Activated effector memory CD4-positive, alpha-beta T cell treated with anti-CD3 and anti-CD28 coated beads, Interleukin-2, amount 50 U/mL, for 16 hours (primary cell): ENCODE measurements at regions not wholly inside any gene's neighbourhood (a gene's known extent, or its start where the extent isn't known, plus 50 kb on each side); places are given as distances from the start of the nearest gene placed in this dataset.
"Not testable (repeated sequence)": the region's sequence is repeated elsewhere in the genome, so short reads cannot be mapped to it uniquely, and the experiment has no call there.

Source experiments
- DNase-seq: peaks from one replicate; pipeline ENCODE4 v3.0.0-alpha.2; 2020

DNA sequence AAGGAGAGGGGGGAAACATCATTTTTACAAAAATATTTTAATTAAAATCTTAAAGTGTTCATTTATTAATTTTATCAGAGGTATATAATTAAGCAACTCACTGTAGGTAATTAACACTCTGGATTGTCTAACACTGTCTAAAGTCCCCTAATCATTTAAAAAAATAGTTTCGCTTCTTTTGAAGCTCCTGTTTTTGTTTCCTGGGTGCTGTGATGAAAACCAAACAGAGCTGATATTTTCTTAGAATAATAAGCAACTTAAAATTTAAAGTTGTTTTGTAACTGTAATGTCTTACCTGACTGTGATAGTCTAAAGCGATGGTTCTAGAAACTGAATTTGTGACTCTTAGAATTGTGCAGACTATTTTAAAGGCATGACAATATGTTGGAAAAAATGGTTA lies 961.0 kb downstream of the GATA3 start:
- no peak for DNase-seq

- no peak for DNase-seq
These were observed 962.4 kb downstream of the GATA3 start for GRCh38 chr10:9016930-9017329.

DNA sequence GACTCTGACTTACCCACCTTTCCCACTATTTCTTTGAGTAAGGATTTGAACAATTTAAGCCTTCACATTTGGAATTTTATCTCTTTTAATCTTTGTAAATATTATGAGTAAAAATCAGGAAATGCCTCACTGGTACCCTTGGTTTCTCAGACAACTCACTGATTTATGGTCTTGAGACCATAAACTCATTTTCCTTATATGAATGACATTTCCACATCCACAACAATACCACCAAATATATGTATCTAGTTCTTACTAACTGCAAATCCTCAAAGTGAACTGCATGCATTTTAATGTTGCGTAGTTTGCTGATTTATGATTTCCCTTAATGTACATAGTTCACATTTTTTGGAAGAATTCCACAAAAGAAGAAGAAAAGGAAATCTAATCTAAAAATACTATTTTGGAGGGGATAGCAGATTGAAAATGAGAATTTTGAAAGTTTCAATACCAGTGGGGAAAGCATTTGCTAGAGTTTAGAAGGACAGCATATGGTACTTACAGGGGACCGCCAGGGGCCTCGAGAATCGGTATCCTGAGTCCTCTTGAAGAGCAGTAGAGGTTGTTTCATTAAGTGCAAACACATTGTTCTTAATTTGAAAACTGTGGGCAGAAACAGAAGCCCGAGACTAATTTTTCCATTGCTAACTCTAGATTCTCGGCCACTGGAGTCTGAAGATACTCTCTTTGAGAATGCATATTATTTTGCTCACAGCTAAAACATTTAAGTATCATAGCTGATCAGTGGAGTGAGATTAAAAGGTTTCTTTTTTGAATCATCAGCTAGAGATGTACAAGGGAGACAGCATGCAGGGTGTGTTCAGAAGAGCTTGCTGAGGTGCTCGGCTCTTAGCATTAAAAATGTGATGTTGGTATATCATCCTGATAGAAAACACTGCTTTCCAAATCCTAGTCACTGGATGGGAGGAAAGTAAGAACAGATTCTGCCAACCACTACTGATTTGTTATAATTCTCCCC lies 964.0 kb downstream of the GATA3 start:
- DNase-seq: no peak

GRCh38 chr10:9023206-9023605 lies 968.7 kb downstream of the GATA3 start:
- DNase-seq: no peak

GRCh38 chr10:9024210-9024609 lies 969.7 kb downstream of the GATA3 start:
- no peak for DNase-seq

GRCh38 chr10:9028231-9028630 lies 973.7 kb downstream of the GATA3 start:
- DNase-seq: no peak

- DNase-seq: no peak
These were observed 980.9 kb downstream of the GATA3 start for GRCh38 chr10:9035355-9035754.

DNA sequence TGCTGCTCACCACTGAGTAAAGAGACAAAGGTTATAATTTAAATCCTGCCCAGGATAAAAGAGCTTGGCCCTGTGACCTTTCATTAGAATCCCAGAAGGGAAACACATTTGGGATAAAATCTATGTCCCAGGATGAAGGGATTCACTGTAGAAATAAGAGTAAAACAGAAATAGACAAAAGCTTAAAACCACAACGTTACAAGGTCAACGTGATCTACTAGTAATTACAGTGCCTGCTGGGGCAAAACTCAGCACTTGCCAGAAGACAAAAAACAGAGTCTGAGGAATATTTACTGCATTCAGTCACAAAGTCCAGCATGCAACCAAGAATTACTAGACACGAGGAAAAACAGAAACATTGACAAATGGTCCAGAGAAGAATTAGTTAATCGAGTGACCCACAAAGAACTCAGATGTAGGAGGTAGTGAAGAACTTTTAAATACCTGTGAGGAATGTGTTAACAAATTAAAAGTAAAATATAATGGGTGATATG lies 982.3 kb downstream of the GATA3 start:
- DNase-seq: no peak

GRCh38 chr10:9038146-9038714 lies 983.7 kb downstream of the GATA3 start:
- no peak for DNase-seq

DNA sequence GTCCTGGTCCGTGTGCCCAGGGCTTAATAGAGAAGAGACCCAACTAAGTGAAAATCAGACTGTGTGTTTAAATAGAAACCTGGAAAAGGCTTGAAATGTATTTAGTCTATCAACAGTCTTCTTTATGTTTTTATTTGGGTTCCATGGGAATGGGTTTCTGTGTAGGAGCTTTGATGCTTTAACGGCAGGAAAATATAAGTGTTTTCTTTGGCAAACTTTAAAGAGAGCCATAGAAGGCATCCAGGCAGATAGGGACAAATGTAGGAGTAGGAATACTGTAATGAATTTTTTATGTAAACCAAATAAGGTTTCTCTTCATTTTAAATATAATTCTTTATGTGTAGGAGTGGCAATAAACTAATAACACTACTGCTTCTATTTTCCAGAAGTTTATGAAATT lies 989.0 kb downstream of the GATA3 start:
- DNase-seq: no peak

DNA sequence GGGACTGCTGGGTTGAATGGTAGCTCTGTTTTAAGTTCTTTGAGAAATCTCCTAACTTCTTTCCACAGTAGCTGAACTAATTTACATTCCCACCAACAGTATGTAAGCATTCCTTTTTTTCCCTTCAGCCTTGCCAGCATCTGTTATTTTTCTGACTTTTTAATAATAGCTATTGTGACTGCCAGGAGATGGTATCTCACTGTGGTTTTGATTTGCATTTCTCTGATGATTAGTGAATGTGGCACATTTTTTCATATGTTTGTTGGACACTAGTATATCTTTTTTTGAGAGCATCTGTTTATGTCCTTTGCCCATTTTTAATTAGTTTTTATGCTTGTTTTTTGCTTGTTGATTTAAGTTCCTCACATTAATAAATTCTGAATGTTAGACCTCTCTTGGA lies 990.8 kb downstream of the GATA3 start:
- no peak for DNase-seq

- DNase-seq: no peak
These were observed 997.0 kb downstream of the GATA3 start for GRCh38 chr10:9051328-9051974.

GRCh38 chr10:9052767-9053166 lies 998.3 kb downstream of the GATA3 start:
- DNase-seq: no peak

DNA sequence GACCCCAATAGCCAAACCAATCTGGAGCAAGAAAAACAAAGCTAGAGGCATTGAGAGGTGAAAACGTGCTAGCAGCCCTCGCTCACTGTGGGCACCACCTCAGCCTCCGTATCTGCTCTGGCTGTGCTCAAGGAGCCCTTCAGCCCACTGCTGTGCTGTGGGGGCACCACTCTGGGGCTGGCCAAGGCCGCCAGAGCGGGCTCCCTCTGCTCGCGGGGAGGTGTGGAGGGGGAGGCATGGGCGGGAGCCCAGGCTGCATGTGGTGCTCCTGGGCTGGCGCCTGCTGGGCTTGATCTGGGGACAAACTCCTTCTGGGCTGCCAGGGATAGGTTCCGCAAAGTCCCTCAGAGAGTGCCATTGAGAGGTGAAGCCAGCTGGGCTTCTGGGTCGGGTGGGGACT lies 1002.0 kb downstream of the GATA3 start:
- no peak for DNase-seq

GRCh38 chr10:9057293-9057692 lies 1002.8 kb downstream of the GATA3 start:
- not testable (repeated sequence) for DNase-seq

GRCh38 chr10:9060314-9060713 lies 1005.8 kb downstream of the GATA3 start:
- no peak for DNase-seq

DNA sequence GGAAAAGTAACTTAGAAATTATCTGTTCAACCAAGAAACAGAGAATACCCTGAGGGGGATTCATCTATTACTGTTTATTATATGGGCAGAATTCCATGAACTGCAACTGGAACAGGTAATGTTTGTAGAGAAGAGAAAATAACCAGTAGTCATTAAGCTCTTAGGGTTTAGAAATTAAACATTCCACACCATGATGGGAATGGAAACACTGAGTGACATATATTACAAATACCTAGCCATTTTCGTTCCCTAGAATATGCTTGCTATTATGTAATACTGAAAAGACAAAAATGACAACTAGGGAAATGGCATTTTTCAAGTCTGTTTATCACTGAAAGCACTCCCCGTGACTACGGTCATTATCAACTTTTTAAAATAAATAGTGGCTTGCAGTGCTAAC lies 1007.4 kb downstream of the GATA3 start:
- no peak for DNase-seq

GRCh38 chr10:9066152-9066551 lies 1011.7 kb downstream of the GATA3 start:
- DNase-seq: no peak

DNA sequence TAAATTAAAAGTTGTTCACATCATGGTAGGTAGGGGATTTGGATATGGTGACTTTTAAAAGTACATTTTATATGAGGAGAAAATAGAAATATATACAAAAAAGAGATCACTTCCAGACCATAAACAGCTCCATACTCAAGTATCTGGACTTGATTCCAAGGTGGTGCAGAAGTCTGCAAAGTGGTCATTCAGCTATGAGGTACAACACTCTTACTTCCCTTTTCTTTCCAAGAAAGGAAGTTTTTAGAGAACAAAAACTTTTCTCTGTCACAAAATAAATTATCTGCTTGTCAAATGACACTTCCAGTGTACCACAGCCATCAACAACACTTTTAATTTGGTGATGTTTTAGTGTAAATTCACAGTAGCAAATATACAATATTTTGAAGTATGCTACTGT lies 1013.5 kb downstream of the GATA3 start:
- no peak for DNase-seq

DNA sequence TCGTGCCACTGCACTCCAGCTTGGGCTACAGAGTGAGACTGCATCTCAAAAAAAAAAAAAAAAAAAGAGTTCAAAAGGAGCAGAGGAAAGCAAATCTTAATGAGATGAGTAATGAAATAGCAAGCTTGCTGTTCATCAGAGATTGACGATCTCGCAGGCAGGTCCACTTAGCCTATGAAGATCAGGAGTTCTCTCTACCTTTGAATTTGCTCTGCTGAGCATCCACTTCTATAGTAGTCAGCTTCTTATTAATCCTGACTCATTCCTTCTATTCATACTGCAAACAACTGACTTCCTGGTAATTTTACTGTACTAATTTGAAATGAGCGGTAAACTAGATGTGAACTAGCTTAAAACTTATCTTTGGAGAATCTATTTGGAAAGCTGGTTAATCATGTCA lies 1014.6 kb downstream of the GATA3 start:
- DNase-seq: no peak

GRCh38 chr10:9075420-9075819 lies 1020.9 kb downstream of the GATA3 start:
- DNase-seq: no peak

DNA sequence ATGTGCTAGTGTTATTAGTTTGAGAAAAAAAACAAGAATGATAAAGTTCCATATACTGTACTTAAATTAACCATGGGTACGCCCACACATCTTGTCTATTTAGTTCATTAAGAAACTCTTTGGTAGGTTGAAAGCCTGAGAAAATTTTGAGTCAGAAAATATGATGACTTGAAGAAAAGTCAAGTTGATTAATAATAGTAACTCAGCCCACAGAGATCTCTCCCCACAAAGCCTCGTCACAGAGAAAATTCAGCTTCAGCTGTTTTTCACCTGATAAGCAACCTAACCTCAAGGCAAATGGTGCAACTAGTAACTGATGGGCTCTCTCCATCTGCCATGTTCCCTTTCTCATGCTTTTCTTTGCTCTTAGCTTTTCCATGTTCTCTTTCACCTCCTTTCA lies 1021.6 kb downstream of the GATA3 start:
- no peak for DNase-seq

DNA sequence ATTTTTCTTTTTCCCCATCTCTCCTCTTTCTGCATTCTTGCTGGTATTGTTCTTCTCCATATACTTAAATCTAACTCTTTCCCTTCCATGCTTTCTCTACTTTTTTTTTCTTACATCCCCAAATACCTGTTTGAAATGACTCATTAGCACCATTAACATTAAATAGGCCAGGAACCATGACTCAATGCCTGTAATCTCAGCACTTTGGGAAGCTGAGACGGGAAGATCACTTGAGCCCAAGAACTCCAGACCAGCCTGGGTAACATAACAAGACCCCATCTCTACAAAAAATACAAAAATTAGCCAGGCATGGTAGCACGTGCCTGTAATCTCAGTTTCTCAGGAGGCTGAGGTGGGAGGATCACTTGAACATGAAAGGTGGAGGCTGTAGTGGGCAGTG lies 1026.8 kb downstream of the GATA3 start:
- DNase-seq: no peak

- DNase-seq: no peak
These were observed 1027.5 kb downstream of the GATA3 start for GRCh38 chr10:9081961-9082360.
